Neural progenitor cell (in vitro differentiated cells): ENCODE measurements at regions not wholly inside any gene's neighbourhood (a gene's known extent, or its start where the extent isn't known, plus 50 kb on each side); places are given as distances from the start of the nearest gene placed in this dataset.
A peak's percentile ranks its signal among the peaks of the same experiment; 100 is the strongest.
"Not testable (repeated sequence)": the region's sequence is repeated elsewhere in the genome, so short reads cannot be mapped to it uniquely, and the experiment has no call there.

Experiments used
- DNase-seq: peaks from one replicate; pipeline ENCODE4 v3.0.0-alpha.2; 2016; ENCODE audit warnings: low spot score
- H2AFZ ChIP-seq: fragments of 200-600 bp; sonication (generic); replicated peaks from 2 replicates; pipeline ENCODE4 v1.6.1; 2016; ENCODE audit warnings: antibody characterized with exemption
- H3F3A ChIP-seq: fragments of 200-600 bp; sonication (generic); 2 replicates; pipeline ENCODE4 v1.6.1; 2016; ENCODE audit warnings: antibody characterized with exemption, low read depth
- H3K27ac ChIP-seq: fragments of 200-600 bp; sonication (generic); 2 replicates; pipeline ENCODE4 v1.5.1; 2016; ENCODE audit warnings: mild to moderate bottlenecking
- H3K27me3 ChIP-seq: fragments of 200-600 bp; sonication (generic); 2 replicates; pipeline ENCODE4 v1.6.1; 2016; ENCODE audit warnings: mild to moderate bottlenecking, moderate library complexity
- H3K36me3 ChIP-seq: fragments of 200-600 bp; sonication (generic); 2 replicates; pipeline ENCODE4 v1.5.1; 2016
- H3K4me1 ChIP-seq: fragments of 200-600 bp; sonication (generic); 2 replicates; pipeline ENCODE4 v1.6.1; 2016; ENCODE audit warnings: mixed run types
- H3K4me2 ChIP-seq: fragments of 200-600 bp; sonication (generic); 2 replicates; pipeline ENCODE4 v1.6.1; 2016
- H3K4me3 ChIP-seq: fragments of 200-600 bp; sonication (generic); 2 replicates; pipeline ENCODE4 v1.5.1; 2016
- H3K79me2 ChIP-seq: fragments of 200-600 bp; sonication (generic); 2 replicates; pipeline ENCODE4 v1.6.1; 2016; ENCODE audit warnings: low read depth
- H3K9ac ChIP-seq: fragments of 200-600 bp; sonication (generic); 2 replicates; pipeline ENCODE4 v1.6.1; 2016
- H3K9me3 ChIP-seq: fragments of 200-600 bp; sonication (generic); 2 replicates; pipeline ENCODE4 v1.5.1; 2016; ENCODE audit warnings: low read depth
- H4K20me1 ChIP-seq: fragments of 200-600 bp; sonication (generic); 2 replicates; pipeline ENCODE4 v1.6.1; 2016; ENCODE audit warnings: low read depth
- H3K27ac Mint-ChIP-seq: 3 replicates; pipeline ENCODE4 v1.8.0; 2021; ENCODE audit warnings: mixed read lengths
- H3K27me3 Mint-ChIP-seq: 2 replicates; pipeline ENCODE4 v1.8.0; 2022; ENCODE audit warnings: low read depth, mild to moderate bottlenecking, inconsistent platforms, moderate library complexity, mixed read lengths; ENCODE audit not compliant: insufficient read depth
- H3K36me3 Mint-ChIP-seq: 3 replicates; pipeline ENCODE4 v1.8.0; 2021; ENCODE audit warnings: mixed read lengths
- H3K4me1 Mint-ChIP-seq: 3 replicates; pipeline ENCODE4 v1.8.0; 2021; ENCODE audit warnings: mixed read lengths
- H3K4me3 Mint-ChIP-seq: 3 replicates; pipeline ENCODE4 v1.8.0; 2021; ENCODE audit warnings: mild to moderate bottlenecking, moderate library complexity, mixed read lengths
- H3K9me3 Mint-ChIP-seq: 3 replicates; pipeline ENCODE4 v1.8.0; 2020; ENCODE audit warnings: mixed read lengths
- EZH2 ChIP-seq: fragments of 200-600 bp; sonication (generic); IDR thresholded peaks from 2 replicates; pipeline ENCODE4 v1.6.1; 2017; ENCODE audit warnings: antibody characterized with exemption, mild to moderate bottlenecking, moderate library complexity
- EZH2phosphoT487 ChIP-seq: fragments of 200-600 bp; sonication (generic); IDR thresholded peaks from 2 replicates; pipeline ENCODE4 v1.6.1; 2017; ENCODE audit warnings: antibody characterized with exemption
- TF ChIP-seq, protein P1 (sequence below): fragments of 200-600 bp; sonication (generic); IDR thresholded peaks from 2 replicates; pipeline ENCODE4 v1.5.1; 2017; ENCODE audit warnings: antibody characterized with exemption, mild to moderate bottlenecking

DNA sequence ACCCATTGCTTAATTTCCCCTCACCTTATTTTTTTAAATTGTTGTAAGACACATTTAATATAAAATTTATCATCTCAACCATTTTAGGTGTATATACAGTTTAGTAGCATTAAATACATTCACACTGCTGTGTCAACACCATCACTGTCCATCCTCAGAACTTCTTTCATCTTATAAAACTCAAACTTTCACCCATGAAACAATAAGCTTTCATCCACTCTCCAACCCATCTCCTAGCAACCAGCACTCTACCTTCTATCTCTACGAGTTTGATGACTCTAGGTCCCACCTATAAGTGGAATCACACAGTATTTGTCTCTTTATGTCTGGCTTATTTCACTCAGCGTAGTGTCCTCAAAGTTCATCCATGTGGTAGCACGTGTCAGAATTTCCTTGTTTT is 75.5 kb downstream of the TBX3 start:
- Histone ChIP-seq H3K36me3 (no peaks in the 10 kb centered on the region), H3K79me2 (no peaks in the 10 kb centered on the region), H3K4me2 (no peak overlapping the region), H3K9me3 (no peaks in the 10 kb centered on the region), H3K4me3 (no peak overlapping the region), H3K4me1 (no peaks in the 10 kb centered on the region), H4K20me1 (no peaks in the 10 kb centered on the region), H3F3A (no peaks in the 10 kb centered on the region), H3K9ac (no peak overlapping the region), H2AFZ (no peak overlapping the region), H3K27me3 (no peaks in the 10 kb centered on the region), H3K27ac (no peak overlapping the region)
- no peak overlapping the region for H3K4me3 Mint-ChIP-seq
- H3K4me1 Mint-ChIP-seq = no peaks in the 10 kb centered on the region
- DNase-seq = no peak
- no peaks in the 10 kb centered on the region for H3K36me3 Mint-ChIP-seq
- no peaks in the 10 kb centered on the region for H3K9me3 Mint-ChIP-seq
- peaks cover 1% of the 10 kb centered on the region for H3K27me3 Mint-ChIP-seq
- no peak overlapping the region for H3K27ac Mint-ChIP-seq
- TF ChIP-seq, protein P1, sequence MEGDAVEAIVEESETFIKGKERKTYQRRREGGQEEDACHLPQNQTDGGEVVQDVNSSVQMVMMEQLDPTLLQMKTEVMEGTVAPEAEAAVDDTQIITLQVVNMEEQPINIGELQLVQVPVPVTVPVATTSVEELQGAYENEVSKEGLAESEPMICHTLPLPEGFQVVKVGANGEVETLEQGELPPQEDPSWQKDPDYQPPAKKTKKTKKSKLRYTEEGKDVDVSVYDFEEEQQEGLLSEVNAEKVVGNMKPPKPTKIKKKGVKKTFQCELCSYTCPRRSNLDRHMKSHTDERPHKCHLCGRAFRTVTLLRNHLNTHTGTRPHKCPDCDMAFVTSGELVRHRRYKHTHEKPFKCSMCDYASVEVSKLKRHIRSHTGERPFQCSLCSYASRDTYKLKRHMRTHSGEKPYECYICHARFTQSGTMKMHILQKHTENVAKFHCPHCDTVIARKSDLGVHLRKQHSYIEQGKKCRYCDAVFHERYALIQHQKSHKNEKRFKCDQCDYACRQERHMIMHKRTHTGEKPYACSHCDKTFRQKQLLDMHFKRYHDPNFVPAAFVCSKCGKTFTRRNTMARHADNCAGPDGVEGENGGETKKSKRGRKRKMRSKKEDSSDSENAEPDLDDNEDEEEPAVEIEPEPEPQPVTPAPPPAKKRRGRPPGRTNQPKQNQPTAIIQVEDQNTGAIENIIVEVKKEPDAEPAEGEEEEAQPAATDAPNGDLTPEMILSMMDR = no peak
- no peak for TF ChIP-seq EZH2
- no peak for TF ChIP-seq EZH2phosphoT487

DNA sequence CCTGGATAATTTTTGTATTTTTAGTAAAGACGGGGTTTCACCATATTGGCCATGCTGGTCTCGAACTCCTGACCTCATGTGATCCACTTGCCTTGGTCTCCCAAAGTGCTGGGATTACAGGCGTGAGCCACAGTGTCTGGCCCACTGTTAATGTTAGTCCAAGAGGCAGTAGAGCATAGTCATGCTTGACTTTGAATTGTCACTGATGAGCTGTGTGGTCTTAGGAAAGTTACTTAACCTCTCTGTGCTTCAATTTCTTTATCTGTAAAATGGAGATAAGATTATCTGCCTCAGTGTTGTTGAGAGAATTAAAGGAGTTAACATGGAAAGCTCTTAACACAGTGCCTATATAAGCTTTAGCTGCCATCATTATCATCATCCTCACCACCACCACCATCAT is 78.1 kb downstream of the TBX3 start:
- H3K27ac Mint-ChIP-seq = no peak overlapping the region
- no peak for DNase-seq
- peaks cover 4% of the 10 kb centered on the region for H3K27me3 Mint-ChIP-seq
- H3K9me3 ChIP-seq = no peaks in the 10 kb centered on the region
- no peaks in the 10 kb centered on the region for H4K20me1 ChIP-seq
- no peaks in the 10 kb centered on the region for H3K36me3 ChIP-seq
- no peaks in the 10 kb centered on the region for H3K79me2 ChIP-seq
- no peaks in the 10 kb centered on the region for H3K4me1 Mint-ChIP-seq
- H3K4me3 ChIP-seq = no peak overlapping the region
- TF ChIP-seq, protein P1 = no peak
- TF ChIP-seq EZH2 (no peak), EZH2phosphoT487 (no peak)
- no peaks in the 10 kb centered on the region for H3K4me1 ChIP-seq
- H3K4me2 ChIP-seq = no peak overlapping the region
- H3K4me3 Mint-ChIP-seq = no peak overlapping the region
- H3K27ac ChIP-seq = no peak overlapping the region
- H3K9ac ChIP-seq = no peak overlapping the region
- H3F3A ChIP-seq = no peaks in the 10 kb centered on the region
- H2AFZ ChIP-seq = no peak overlapping the region
- no peaks in the 10 kb centered on the region for H3K36me3 Mint-ChIP-seq
- peaks cover 3% of the 10 kb centered on the region for H3K9me3 Mint-ChIP-seq
- no peaks in the 10 kb centered on the region for H3K27me3 ChIP-seq

DNA sequence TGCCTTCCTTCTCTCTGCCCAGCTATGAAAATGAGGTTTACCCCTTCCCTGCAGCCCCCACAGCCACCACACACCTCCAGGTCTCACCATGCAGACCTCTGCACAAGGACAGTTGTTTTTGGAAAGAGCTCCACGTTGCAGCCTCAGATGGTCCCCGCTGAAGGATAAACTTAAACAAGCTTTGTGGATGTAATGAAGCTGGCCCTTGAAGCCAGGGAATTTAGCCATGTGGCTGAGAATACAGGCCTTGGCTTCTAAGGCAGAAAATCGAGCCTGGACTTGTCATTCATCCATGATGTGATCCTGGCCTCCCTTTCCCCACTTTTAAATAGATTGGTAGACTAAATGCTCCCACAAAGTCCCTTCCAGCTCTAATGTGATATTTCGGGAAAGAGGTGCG is 79.4 kb downstream of the TBX3 start:
- H3K4me1 Mint-ChIP-seq = no peaks in the 10 kb centered on the region
- DNase-seq = no peak
- H3K27ac Mint-ChIP-seq = no peak overlapping the region
- no peaks in the 10 kb centered on the region for H3F3A ChIP-seq
- H4K20me1 ChIP-seq = no peaks in the 10 kb centered on the region
- H3K4me2 ChIP-seq = no peak overlapping the region
- peak overlapping the region; percentile 57 for H2AFZ ChIP-seq
- no peaks in the 10 kb centered on the region for H3K36me3 Mint-ChIP-seq
- peaks cover 4% of the 10 kb centered on the region for H3K27me3 Mint-ChIP-seq
- no peak overlapping the region for H3K4me3 ChIP-seq
- no peak overlapping the region for H3K27ac ChIP-seq
- H3K4me1 ChIP-seq = no peaks in the 10 kb centered on the region
- H3K9ac ChIP-seq = no peak overlapping the region
- no peaks in the 10 kb centered on the region for H3K9me3 ChIP-seq
- H3K36me3 ChIP-seq = no peaks in the 10 kb centered on the region
- H3K79me2 ChIP-seq = no peaks in the 10 kb centered on the region
- peaks cover 7% of the 10 kb centered on the region for H3K9me3 Mint-ChIP-seq
- H3K4me3 Mint-ChIP-seq = no peak overlapping the region
- H3K27me3 ChIP-seq = no peaks in the 10 kb centered on the region
- TF ChIP-seq EZH2 (no peak), EZH2phosphoT487 (no peak)
- TF ChIP-seq, protein P1 = no peak

DNA sequence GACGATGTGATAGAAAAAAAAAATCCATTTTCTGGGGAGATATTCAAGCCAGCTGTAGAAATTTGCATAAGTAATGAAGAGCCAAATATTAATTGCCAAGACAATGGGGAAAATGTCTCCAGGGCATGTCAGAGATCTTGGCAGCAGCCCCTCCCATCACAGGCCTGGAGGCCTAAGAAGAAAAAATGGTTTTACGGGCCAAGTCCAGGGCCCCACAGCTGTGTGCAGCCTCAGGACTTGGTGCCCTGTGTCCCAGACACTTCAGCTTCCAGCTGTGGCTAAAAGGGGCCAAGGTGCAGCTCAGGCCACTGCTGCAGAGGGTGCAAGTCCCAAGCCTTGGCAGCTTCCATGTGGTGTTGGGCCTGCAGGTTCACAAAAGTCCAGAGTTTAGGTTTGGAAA is 83.4 kb downstream of the TBX3 start:
- H3F3A ChIP-seq, H3K4me2 ChIP-seq, H3K27me3 Mint-ChIP-seq, H2AFZ ChIP-seq, H3K4me3 Mint-ChIP-seq, H3K79me2 ChIP-seq, H3K36me3 Mint-ChIP-seq, H3K4me1 Mint-ChIP-seq, H3K27me3 ChIP-seq, DNase-seq, H3K27ac ChIP-seq, H4K20me1 ChIP-seq, H3K9ac ChIP-seq, H3K9me3 ChIP-seq, H3K36me3 ChIP-seq, H3K4me1 ChIP-seq, H3K4me3 ChIP-seq, H3K27ac Mint-ChIP-seq: not testable (repeated sequence)
- H3K9me3 Mint-ChIP-seq = peaks cover 10% of the 10 kb centered on the region
